ENCODE measurements at regions not wholly inside any gene's neighbourhood (a gene's known extent, or its start where the extent isn't known, plus 50 kb on each side); places are given as distances from the start of the nearest gene placed in this dataset.

GRCh38 chr9:88824711-88825110, 166.6 kb upstream of the S1PR3 start:
- no peak for TF ChIP-seq CTCF (IDR thresholded peaks at IDR 0.05; ENCODE audit: low read depth, low read length, missing control alignments)
- DNase-seq (ENCODE audit: extremely low read depth, low read depth): no peak
- no peak overlapping the region for H3K4me3 ChIP-seq (replicated peaks; ENCODE audit: low read depth, low read length)

- no peak for TF ChIP-seq CTCF (IDR thresholded peaks at IDR 0.05; ENCODE audit: low read depth, low read length, missing control alignments)
- no peak overlapping the region for H3K4me3 ChIP-seq (replicated peaks; ENCODE audit: low read depth, low read length)
- no peak for DNase-seq (ENCODE audit: extremely low read depth, low read depth)
Measured at GRCh38 chr9:88826181-88826580, 165.1 kb upstream of the S1PR3 start.

GRCh38 chr9:88826771-88827181, 164.5 kb upstream of the S1PR3 start:
- no peak overlapping the region for H3K4me3 ChIP-seq (replicated peaks; ENCODE audit: low read depth, low read length)
- TF ChIP-seq CTCF (IDR thresholded peaks at IDR 0.05; ENCODE audit: low read depth, low read length, missing control alignments): no peak
- DNase-seq (ENCODE audit: extremely low read depth, low read depth): no peak

DNA sequence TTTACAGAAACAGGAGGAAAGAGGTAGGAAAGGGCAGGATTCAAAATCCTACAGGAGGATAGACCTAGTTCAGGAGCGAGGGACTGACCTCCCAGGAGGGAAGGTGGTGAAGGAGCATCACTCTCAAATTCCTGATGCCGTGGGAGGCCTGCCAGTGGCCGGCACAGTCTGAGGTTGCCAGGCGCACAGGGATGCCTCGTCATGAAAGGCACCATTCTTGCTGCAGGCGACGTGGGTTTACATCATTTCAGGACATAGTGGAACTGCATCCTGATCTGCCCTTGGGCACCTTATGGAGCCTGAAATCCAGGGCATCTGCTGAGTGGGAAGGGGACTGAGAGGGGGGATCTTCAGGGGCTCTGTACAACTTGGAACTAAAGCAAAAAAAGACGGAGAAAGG, 163.2 kb upstream of the S1PR3 start:
- DNase-seq (ENCODE audit: extremely low read depth, low read depth): no peak
- no peak for TF ChIP-seq CTCF (IDR thresholded peaks at IDR 0.05; ENCODE audit: low read depth, low read length, missing control alignments)
- no peak overlapping the region for H3K4me3 ChIP-seq (replicated peaks; ENCODE audit: low read depth, low read length)

DNA sequence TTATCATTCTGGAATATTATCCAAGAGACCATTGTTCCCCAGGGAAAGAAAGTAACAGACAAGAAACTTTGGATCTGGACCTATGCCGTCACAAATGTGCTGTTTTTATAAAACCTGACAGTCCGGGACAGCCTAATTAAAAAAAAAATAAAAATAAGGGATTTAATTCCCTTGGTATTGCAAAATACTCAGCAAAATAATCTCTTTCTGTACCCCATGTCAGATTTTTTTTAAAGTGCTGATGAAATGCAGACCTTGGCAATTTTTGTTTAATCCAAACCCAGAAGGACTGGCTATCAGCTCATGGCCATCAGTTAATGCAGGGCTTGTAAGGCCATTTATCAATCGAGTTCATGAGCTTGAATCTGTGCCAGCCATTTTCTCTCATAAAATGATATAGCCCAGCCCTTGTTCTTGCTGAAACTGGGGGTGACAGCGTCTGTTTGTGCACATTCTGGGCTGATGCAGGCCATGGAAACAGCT, 162.7 kb upstream of the S1PR3 start:
- DNase-seq (ENCODE audit: extremely low read depth, low read depth): no peak
- H3K4me3 ChIP-seq (replicated peaks; ENCODE audit: low read depth, low read length): no peak overlapping the region
- no peak for TF ChIP-seq CTCF (IDR thresholded peaks at IDR 0.05; ENCODE audit: low read depth, low read length, missing control alignments)

DNA sequence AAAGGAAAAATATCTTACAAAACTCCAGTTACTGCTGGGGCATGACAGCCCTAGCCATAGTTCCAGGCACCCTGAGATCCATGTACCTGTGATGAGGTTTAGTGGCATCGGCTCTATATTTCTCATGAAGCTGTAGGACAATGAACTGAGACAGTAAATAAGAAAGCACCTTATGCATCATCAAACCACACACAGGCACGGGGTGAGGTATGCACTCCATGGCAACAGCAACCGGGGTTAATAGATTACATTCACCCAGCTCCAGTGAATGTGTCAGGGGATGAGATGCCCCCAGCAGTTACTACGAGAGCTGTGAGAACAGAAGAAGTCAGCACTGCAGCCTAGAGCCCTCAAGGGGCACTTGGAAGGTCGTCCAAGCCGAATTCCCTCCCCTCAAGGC, 162.0 kb upstream of the S1PR3 start:
- DNase-seq (ENCODE audit: extremely low read depth, low read depth): no peak
- H3K4me3 ChIP-seq (replicated peaks; ENCODE audit: low read depth, low read length): no peak overlapping the region
- TF ChIP-seq CTCF (IDR thresholded peaks at IDR 0.05; ENCODE audit: low read depth, low read length, missing control alignments): no peak

DNA sequence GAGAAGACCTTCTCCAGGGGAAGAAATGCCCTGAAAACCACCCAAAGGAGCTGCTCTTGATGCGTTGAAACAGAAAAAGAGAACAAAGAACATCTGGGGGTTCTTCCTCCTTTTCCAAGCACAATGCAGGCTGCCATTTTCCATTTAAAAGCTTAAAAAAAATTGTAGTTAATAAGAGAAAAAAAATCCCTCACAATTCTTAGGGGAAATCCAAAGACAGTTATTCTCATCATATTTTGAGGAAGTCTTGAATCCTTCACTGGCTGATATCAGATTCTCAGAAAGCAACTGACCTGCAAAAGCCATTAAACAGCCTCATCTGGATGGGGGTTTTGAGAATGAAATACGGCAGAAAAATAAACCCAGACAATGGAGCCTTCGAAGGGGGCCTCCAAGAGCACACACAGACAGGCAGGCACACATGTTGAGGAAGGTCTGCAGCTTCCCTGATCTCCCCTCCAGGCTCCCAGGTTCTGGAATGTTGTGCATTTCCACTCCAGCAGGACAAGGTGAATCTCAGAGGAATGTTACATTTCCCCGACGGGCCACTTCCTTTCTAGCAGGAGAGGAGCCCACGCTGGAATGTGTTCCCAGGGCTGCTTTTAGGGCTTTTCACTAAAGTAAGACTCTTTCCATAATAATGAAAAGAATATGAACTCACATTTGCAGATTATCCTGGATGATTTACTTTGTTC, 159.4 kb upstream of the S1PR3 start:
- TF ChIP-seq CTCF (IDR thresholded peaks at IDR 0.05; ENCODE audit: low read depth, low read length, missing control alignments): no peak
- H3K4me3 ChIP-seq (replicated peaks; ENCODE audit: low read depth, low read length): no peak overlapping the region
- no peak for DNase-seq (ENCODE audit: extremely low read depth, low read depth)

Data from HFF-Myc (cell line).